GM12892 (cell line): ENCODE measurements at regions not wholly inside any gene's neighbourhood (a gene's known extent, or its start where the extent isn't known, plus 50 kb on each side); places are given as distances from the start of the nearest gene placed in this dataset.

Experiments
- POLR2A ChIP-seq: IDR thresholded peaks from 2 replicates; pipeline ENCODE4 v1.6.1; 2011; ENCODE audit warnings: low read depth, low read length, control low read depth
- POLR2AphosphoS5 ChIP-seq: IDR thresholded peaks from 2 replicates; pipeline ENCODE4 v1.6.1; 2011; ENCODE audit warnings: low read depth, low read length, control low read depth
- TAF1 ChIP-seq: IDR thresholded peaks from 2 replicates; pipeline ENCODE4 v1.6.1; 2011; ENCODE audit warnings: low read depth, mild to moderate bottlenecking, control low read depth, low read length, borderline replicate concordance

DNA sequence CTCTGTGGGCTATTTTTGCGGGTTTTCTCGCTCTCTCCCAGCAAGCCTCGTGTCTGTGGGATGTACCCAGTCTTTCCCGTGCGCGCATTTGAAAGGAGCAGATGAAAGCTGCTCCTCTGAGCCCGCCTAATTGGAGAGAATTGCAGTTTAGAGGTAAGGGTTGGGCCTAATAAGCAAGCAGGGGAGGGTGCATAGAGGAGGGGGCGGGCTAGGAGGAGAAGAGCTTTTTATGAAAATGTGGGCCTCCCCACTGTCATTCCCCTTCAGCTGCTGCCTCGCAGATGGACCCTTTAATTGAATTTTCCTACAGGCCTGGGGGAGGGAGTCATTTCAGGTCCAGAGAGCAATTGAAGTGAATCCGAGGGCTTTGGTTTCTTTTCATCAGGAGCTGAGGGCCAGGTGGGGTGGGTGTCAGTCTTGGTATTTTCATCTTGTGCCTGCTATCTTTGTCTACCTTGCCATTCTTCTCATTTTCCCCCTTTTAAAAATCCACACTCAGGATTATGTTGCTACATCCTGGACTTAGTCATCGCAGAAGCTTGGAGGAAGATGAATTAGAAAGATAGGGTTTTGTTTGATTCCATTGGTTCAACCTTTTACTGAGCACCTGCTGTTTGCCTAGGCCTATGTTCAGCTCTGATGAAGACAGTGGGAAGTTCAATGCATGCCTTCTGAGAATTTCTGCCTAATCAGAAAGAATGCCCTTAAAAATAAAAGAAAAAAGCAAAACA, 423.4 kb downstream of the CD83 start:
- TF ChIP-seq POLR2A (no peak), POLR2AphosphoS5 (no peak), TAF1 (no peak)
